ENCODE measurements at regions not wholly inside any gene's neighbourhood (a gene's known extent, or its start where the extent isn't known, plus 50 kb on each side); places are given as distances from the start of the nearest gene placed in this dataset.
"Not testable (repeated sequence)": the region's sequence is repeated elsewhere in the genome, so short reads cannot be mapped to it uniquely, and the experiment has no call there.

DNA sequence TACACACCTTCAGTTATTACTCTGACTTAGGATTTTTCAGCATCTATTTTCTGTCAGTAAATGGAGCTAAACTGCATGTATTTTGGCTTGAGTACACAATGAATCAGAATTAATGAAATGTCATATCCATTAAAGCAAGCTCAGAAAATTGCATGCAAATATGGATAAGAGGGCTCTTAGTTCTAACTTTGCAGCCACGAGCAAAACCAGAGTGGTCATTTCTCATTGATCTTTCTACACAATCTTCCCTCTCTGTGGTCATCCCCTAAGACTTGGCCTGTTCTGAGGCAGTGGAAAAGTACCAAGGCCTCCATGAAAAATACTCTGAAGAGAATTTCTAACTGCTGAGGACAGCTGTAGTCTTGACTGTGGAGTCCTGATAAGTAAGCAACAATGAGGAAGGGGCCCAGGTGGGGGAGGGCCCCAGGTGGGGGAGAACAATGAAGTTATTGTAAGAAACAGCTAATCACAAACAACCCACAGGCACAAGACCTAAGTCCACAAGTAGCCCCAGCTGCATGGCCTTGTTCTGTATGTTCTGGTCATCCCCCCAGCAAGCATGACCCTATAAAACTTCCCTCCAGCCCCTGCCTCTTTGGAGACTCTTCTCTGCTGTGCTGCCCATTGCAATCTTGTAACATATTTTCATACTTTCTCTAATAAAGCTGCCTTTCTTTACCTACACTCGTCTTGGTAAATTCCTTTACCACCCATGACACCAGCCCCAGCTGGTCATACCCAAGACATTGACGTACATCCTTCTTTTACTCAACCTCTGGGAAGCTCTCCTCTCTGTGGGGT, 230.3 kb downstream of the TDRD15 start:
- DNase-seq = no peak

DNA sequence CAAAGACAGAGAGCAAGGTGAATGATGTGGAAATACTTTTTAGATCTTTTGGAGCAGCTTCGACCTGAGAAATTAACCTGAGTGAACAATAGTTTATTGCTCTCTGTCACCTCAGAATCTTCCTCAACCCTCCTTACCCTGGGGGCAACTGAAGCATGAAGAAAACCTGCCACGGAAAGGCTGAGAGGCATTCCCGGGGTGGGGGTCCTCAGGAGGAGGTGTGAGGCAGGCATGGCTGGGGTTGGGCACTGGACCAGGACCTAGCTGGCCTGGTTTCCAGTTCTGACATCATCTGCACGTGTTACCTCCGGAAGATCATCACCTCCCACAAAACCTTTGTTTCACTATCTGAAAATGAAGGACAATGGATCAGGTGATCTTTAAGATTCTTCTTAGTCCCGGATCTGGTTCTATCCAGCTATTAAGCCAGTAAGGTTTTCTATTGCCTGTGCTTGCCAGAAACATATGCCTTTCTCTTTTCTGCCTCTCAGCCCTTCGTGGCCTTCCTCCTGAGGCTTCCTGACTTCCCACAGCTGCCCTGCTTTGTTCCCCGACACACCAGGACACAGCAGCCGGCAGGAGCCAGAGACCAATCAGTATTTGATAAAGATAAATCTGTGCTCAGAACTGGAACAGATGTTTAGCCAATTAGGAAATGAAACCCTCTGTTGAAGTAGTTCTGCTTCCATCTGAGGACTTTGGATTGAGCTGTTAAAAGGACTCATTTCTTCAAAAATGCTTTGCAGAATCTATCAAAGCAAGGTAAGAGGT, 232.5 kb downstream of the TDRD15 start:
- DNase-seq = no peak

- DNase-seq = no peak
These were observed 233.1 kb downstream of the TDRD15 start for GRCh38 chr2:21356857-21357255.

GRCh38 chr2:21358976-21359375, 235.2 kb downstream of the TDRD15 start:
- no peak for DNase-seq

- DNase-seq = no peak
These were observed 237.6 kb downstream of the TDRD15 start for GRCh38 chr2:21361384-21361783.

DNA sequence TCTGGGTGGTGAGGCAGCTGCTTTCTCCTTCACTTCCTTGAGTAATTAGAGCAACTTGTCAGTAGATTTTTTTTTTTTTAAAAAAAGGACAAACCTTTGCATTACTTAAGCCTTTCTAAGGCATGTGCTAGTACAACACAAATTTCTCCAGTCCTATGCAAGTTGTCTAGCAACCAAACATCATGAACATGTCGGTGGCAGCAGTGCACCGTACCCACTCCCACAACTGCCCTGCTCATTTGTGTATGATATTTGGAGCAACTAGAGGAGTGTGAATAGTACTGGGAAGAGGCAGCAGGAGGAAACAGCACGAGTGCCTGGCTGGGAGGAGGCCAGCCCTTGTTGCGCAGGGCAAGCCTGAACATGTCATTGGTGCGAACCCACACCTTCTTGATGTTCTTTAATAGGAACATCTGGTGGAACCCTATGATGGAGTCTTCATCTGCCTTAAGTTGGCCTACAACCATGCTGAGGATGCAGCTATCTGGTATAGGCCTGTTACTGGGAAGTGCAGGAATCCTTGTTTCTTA, 238.3 kb downstream of the TDRD15 start:
- no peak for DNase-seq

- DNase-seq = no peak
These were observed 239.6 kb downstream of the TDRD15 start for GRCh38 chr2:21363364-21363763.

DNA sequence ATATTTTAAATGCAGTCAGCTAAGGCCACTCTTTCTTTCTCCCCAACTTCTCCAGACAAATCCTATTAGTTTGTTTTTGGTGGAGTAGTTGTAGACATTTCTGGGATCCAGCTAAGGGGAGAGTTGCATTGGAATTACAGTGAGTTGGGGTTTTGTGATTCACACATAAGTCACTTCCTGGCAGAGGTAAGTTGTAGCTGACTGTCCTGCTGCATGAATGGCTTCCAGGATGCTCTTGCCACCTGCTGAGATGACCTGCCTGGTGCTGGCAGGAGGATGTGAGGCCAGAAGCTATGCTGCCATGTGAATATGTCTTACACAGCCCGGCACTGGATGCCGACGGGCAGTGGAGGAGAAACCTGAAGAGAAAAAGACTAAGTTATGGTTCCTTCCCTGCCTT, 243.7 kb downstream of the TDRD15 start:
- DNase-seq = no peak

GRCh38 chr2:21369787-21370186, 246.0 kb downstream of the TDRD15 start:
- no peak for DNase-seq

GRCh38 chr2:21371499-21372003, 247.8 kb downstream of the TDRD15 start:
- DNase-seq = no peak

- no peak for DNase-seq
These were observed 248.9 kb downstream of the TDRD15 start for GRCh38 chr2:21372654-21373053.

GRCh38 chr2:21376864-21377263, 253.1 kb downstream of the TDRD15 start:
- no peak for DNase-seq

DNA sequence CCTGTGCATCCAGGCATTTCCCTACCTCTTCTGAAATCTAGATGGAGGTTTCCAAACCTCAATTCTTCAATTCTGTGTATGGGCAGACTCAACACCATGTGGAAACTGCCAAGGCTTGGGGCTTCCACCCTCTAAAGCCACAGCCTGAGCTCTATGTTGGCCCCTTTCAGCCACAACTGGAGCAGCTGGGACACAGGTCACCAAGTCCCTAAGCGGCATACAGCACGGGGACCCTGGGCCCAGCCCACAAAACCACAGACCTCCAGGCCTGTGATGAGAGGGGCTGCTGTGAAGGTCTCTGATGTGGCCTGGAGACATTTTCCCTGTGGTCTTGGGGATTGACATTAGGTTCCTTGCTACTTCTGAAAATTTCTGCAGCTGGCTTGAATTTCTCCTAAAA, 255.4 kb downstream of the TDRD15 start:
- no peak for DNase-seq

DNA sequence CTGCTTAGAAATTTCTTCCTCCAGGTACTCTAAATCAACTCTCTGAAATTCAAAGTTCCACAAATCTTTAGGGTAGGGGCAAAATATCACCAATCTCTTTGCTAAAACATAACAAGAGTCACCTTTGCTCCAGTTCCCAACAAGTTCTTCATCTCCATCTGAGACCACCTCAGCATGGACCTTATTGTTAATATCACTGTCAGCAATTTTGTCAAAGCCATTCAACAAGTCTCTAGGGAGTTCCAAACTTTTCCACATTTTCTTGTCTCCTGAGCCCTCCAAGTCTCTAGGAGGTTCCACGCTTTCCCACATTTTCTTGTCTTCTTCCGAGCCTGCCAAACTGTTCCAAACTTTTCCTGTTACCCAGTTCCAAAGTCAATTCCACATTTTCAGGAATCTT, 255.9 kb downstream of the TDRD15 start:
- not testable (repeated sequence) for DNase-seq

DNA sequence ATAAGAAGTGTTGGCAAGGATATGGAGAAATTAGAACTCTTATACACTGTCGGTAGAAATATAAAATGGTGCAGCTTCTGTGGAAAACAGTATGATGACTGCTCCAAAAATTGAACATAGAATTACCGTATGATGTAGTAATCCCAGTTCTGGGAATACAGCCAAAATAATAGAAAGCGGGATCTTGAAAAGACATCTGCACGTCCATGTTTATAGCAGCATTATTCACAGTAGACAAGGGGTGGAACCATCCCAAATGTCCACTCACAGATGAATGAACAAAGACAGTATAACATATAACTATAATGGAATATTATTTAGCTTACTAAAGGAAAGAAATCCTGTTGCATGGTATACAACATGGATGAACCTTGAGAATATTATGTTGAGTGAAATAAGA, 257.7 kb downstream of the TDRD15 start:
- DNase-seq = peak; percentile 85

GRCh38 chr2:21382701-21383520, 259.1 kb downstream of the TDRD15 start:
- DNase-seq = no peak

DNA sequence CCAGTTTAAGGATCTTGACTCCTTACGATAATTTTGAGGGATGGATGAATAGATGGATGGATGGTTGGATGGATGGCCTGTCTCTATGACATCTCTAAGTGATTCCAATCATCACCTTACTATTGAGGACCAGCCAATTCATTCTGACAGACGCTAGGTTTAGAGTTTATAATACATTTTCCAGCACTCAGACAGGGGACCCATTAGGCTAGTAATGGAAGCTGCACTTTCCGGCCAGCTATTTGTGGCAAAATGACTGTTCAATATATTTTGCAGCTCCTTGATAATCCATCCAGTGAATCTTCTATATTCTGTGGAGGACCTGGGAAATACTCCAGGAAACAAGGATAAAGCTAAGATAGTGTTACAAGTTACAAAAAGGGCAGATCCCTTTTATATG, 262.9 kb downstream of the TDRD15 start:
- DNase-seq = no peak

GRCh38 chr2:21392649-21393048, 268.9 kb downstream of the TDRD15 start:
- DNase-seq = no peak

DNA sequence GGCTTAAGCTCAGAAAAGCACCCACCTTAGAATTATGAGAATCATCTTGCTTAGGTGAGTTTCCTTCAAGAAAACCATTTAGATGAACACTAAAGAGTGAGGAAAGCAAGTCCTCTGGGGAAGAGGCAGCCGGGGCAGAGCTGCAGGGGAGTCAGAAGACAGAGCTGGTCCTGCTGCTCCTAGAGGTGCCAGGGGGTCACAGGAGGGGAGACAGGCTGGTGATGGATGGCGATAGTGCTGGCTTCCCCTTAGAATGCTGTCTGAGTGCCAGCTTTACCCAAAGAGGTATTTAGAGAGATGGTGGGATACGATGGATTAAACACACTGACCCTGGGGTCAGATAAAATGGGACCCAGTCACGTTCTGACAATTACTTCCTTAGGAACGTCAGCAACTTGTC, 269.4 kb downstream of the TDRD15 start:
- DNase-seq = no peak

GRCh38 chr2:21395366-21395765, 271.6 kb downstream of the TDRD15 start:
- no peak for DNase-seq

DNA sequence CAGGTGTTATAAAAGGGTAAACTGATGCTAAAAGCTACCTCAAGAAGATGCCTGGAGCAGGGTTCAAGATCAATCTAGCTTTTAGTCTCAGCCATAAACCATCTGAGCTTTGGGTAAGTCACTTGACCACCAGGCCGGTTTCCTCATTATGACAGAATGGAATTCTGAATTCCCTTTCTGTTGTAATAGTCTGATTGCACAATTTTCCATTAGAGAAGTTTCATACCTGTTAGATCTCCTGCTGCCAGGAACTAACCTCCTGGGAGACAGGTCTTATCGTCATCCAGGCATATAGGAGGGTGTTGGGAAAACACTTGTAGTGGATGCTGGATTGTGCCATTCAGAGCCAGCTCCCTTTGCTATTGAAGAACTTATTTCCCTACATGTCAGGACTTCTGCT, 272.5 kb downstream of the TDRD15 start:
- no peak for DNase-seq

DNA sequence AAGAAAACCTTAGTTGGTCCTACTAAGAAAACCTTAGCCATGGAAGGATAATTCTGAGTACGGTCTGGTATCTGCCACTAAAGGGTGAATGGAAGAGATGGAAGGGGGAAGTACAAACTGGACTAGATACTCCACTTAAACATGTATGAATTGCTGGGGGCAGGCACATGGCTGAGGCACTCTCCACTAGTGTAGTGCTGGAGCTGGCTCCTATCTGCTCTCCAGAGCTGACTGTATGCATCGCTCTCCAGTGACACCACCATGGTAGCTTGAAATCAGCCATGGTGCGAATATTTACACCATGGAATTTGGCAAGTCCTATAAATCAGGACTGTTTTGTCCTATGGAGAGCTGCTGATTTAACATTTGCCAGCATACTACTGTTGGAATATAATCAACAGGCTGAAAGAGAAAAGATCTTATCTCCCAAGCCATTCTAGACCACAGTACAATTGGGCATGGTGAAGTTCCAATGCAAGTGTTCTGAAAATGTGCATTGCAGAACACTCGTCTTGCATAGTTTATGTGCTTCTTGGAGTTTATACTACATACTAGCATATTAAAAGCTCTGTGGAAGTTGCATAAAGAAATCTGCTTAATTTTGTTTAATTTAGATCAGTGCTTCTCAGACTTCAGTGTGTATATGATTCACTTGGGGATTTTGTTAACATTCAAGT, 277.4 kb downstream of the TDRD15 start:
- no peak for DNase-seq
